Stimulated activated CD4-positive, alpha-beta T cell treated with anti-CD3 and anti-CD28 coated beads, Interleukin-4, amount 100 ng/mL, for 48 hours (primary cell): ENCODE measurements at regions not wholly inside any gene's neighbourhood (a gene's known extent, or its start where the extent isn't known, plus 50 kb on each side); places are given as distances from the start of the nearest gene placed in this dataset.

Experiments
- DNase-seq, 2 donors: peaks; one replicate each; pipeline ENCODE4 v3.0.0-alpha.2; 2020; ENCODE audit warnings: low read depth in 2 of 2

GRCh38 chr17:5635949-5636348 is 51.6 kb upstream of the NLRP1 start:
- no peak for DNase-seq

GRCh38 chr17:5638596-5638995 is 54.3 kb upstream of the NLRP1 start:
- DNase-seq, result no peak

GRCh38 chr17:5640726-5641125 is 56.4 kb upstream of the NLRP1 start:
- no peak for DNase-seq

- DNase-seq, result no peak
These were observed 58.4 kb upstream of the NLRP1 start for GRCh38 chr17:5642752-5643151.

- no peak for DNase-seq
These were observed 59.8 kb upstream of the NLRP1 start for GRCh38 chr17:5644065-5644464.

- DNase-seq, result no peak
These were observed 67.0 kb upstream of the NLRP1 start for GRCh38 chr17:5651348-5651747.

GRCh38 chr17:5661491-5662125 is 77.3 kb upstream of the NLRP1 start:
- DNase-seq, result no peak

- no peak for DNase-seq
These were observed 78.2 kb upstream of the NLRP1 start for GRCh38 chr17:5662409-5663085.

GRCh38 chr17:5665164-5665563 is 80.9 kb upstream of the NLRP1 start:
- DNase-seq, result no peak

- no peak for DNase-seq
These were observed 83.6 kb upstream of the NLRP1 start for GRCh38 chr17:5667871-5668270.

- DNase-seq, result no peak
These were observed 84.3 kb upstream of the NLRP1 start for GRCh38 chr17:5668557-5669138.

- no peak for DNase-seq
These were observed 84.9 kb upstream of the NLRP1 start for GRCh38 chr17:5669191-5669590.

- no peak for DNase-seq
These were observed 87.8 kb upstream of the NLRP1 start for GRCh38 chr17:5672141-5672540.

- no peak for DNase-seq
These were observed 88.6 kb upstream of the NLRP1 start for GRCh38 chr17:5672815-5673430.

- DNase-seq, result no peak
These were observed 91.5 kb upstream of the NLRP1 start for GRCh38 chr17:5675625-5676421.

- no peak for DNase-seq
These were observed 93.3 kb upstream of the NLRP1 start for GRCh38 chr17:5677620-5678019.

- DNase-seq, result no peak
These were observed 93.9 kb upstream of the NLRP1 start for GRCh38 chr17:5678171-5678570.

- no peak for DNase-seq
These were observed 96.5 kb upstream of the NLRP1 start for GRCh38 chr17:5680766-5681165.

- DNase-seq, result no peak
These were observed 98.9 kb upstream of the NLRP1 start for GRCh38 chr17:5683241-5683640.

- DNase-seq, result no peak
These were observed 101.8 kb upstream of the NLRP1 start for GRCh38 chr17:5686074-5686635.

- DNase-seq, result no peak
These were observed 103.3 kb upstream of the NLRP1 start for GRCh38 chr17:5687646-5688045.

- DNase-seq, result no peak
These were observed 109.5 kb upstream of the NLRP1 start for GRCh38 chr17:5693821-5694220.
